HepG2 (cell line): ENCODE measurements at regions not wholly inside any gene's neighbourhood (a gene's known extent, or its start where the extent isn't known, plus 50 kb on each side); places are given as distances from the start of the nearest gene placed in this dataset.

ENCODE experiments used
- ATAC-seq: fragments of 200-7000 bp; cut with Tn5 transposase; 3 replicates; pipeline ENCODE4 v1.9.1; 2020; ENCODE audit warnings: mild to moderate bottlenecking, moderate library complexity
- BruUV-seq: library from RNA; stranded (reverse); fragments of 400-500 nt; replicated peaks from 2 replicates; lab custom pipeline; 2021; lab: Mats Ljungman, UMichigan
- CTCF ChIA-PET: fragments of 300-600 bp; formaldehyde crosslinking; extraction: SDS; loops from one replicate; lab custom pipeline; 2021; ENCODE audit warnings: low total read pairs, inconsistent platforms, low intra/inter-chr PET ratio; lab: Yijun Ruan, JAX
- POLR2A ChIA-PET: fragments of 350-600 bp; sonication (Branson Sonifier 250); formaldehyde crosslinking; loops from one replicate; lab custom pipeline; 2020; ENCODE audit warnings: antibody characterized with exemption, inconsistent platforms; lab: Yijun Ruan, JAX
- DNase-seq: peaks from one replicate; pipeline ENCODE4 v3.0.0-alpha.2; 2015; ENCODE audit warnings: low spot score
- FAIRE-seq: peaks from 3 replicates; lab custom pipeline; 2011; peaks lifted over from hg19 to GRCh38; lab: Jason Lieb, UNC
- H2AFZ ChIP-seq: one replicate; pipeline ENCODE4 v1.6.1; 2011; ENCODE audit warnings: low read length, inconsistent platforms
- H3K27ac ChIP-seq: fragments of 300-600 bp; 3 replicates; pipeline ENCODE4 v1.8.0; 2011; ENCODE audit warnings: mixed run types, mild to moderate bottlenecking, mixed read lengths, low read length, inconsistent platforms; ENCODE audit not compliant: insufficient read depth; ENCODE audit errors: extremely low read length
- H3K27me3 ChIP-seq, 2 experiments: fragments of 200-600 bp in 1 of 2; 2 replicates in 1 of 2; 3 replicates in 1 of 2; pipeline versions ENCODE4 v1.6.0 to v1.8.0; 2011; ENCODE audit warnings: low read length in 2 of 2, mild to moderate bottlenecking in 2 of 2, moderate library complexity in 2 of 2, inconsistent platforms in 1 of 2; ENCODE audit not compliant: insufficient read depth in 2 of 2, control insufficient read depth in 1 of 2
- H3K36me3 ChIP-seq, 2 experiments: fragments of 200-600 bp in 1 of 2; replicated peaks in 1 of 2; 2 replicates in 1 of 2; 3 replicates in 1 of 2; pipeline versions ENCODE4 v1.5.1 to v1.8.0; 2011; ENCODE audit warnings: low read length in 2 of 2, inconsistent platforms in 1 of 2; ENCODE audit not compliant: insufficient read depth in 2 of 2, control insufficient read depth in 1 of 2
- H3K4me1 ChIP-seq: 2 replicates; pipeline ENCODE4 v1.5.1; 2012; ENCODE audit warnings: low read length, inconsistent platforms; ENCODE audit not compliant: insufficient read depth
- H3K4me2 ChIP-seq: 2 replicates; pipeline ENCODE4 v1.6.0; 2011; ENCODE audit warnings: low read depth, low read length, inconsistent platforms
- H3K4me3 ChIP-seq, 3 experiments: fragments of 200-600 bp in 1 of 3; sonication (generic), shearing (Covaris generic) in 1 of 3; replicated peaks in 1 of 3; 2 replicates each; pipeline ENCODE4 v1.5.1; 2011 to 2016; ENCODE audit warnings: low read length in 3 of 3, inconsistent platforms in 2 of 3, low read depth in 2 of 3, mild to moderate bottlenecking in 2 of 3, control low read depth in 1 of 3, mixed read lengths in 1 of 3; ENCODE audit not compliant: insufficient read depth in 1 of 3
- H3K79me2 ChIP-seq: one replicate; pipeline ENCODE4 v1.6.1; 2011; ENCODE audit warnings: low read length, inconsistent platforms; ENCODE audit not compliant: insufficient read depth
- H3K9ac ChIP-seq: 2 replicates; pipeline ENCODE4 v1.6.0; 2011; ENCODE audit warnings: mild to moderate bottlenecking, low read depth, low read length, inconsistent platforms; ENCODE audit not compliant: insufficient read depth
- H3K9me3 ChIP-seq: 2 replicates; pipeline ENCODE4 v1.5.1; 2012; ENCODE audit warnings: mild to moderate bottlenecking, low read length
- H4K20me1 ChIP-seq: 2 replicates; pipeline ENCODE4 v1.6.0; 2011; ENCODE audit warnings: inconsistent platforms, mild to moderate bottlenecking, low read length, moderate library complexity; ENCODE audit not compliant: insufficient read depth
- ADNP ChIP-seq: sonication (generic); formaldehyde crosslinking; IDR thresholded peaks from 2 replicates; pipeline ENCODE4 v1.4.0; 2020; ENCODE audit warnings: missing genetic modification reagents
- CAMTA2 ChIP-seq: sonication (generic); formaldehyde crosslinking; IDR thresholded peaks from 2 replicates; pipeline ENCODE4 v1.4.0; 2020; ENCODE audit warnings: mild to moderate bottlenecking, missing genetic modification reagents, borderline replicate concordance
- CENPX ChIP-seq: sonication (generic); formaldehyde crosslinking; IDR thresholded peaks from 2 replicates; pipeline ENCODE4 v1.9.0; 2021; ENCODE audit warnings: mild to moderate bottlenecking, missing genetic modification reagents, moderate library complexity
- FOXA3 ChIP-seq: IDR thresholded peaks from 2 replicates; pipeline ENCODE4 v1.6.1; 2016; ENCODE audit warnings: missing genetic modification reagents, missing compliant biosample characterization
- GTF3A ChIP-seq: sonication (generic); formaldehyde crosslinking; conservative IDR thresholded peaks from 2 replicates; pipeline ENCODE4 v1.4.0; 2020; ENCODE audit warnings: mild to moderate bottlenecking, missing genetic modification reagents
- POLR2G ChIP-seq: fragments of 200-400 bp; formaldehyde crosslinking; IDR thresholded peaks from 2 replicates; pipeline ENCODE4 v1.6.1; 2018; ENCODE audit warnings: mild to moderate bottlenecking, low read depth, low read length, moderate library complexity
- SALL1 ChIP-seq: sonication (generic); formaldehyde crosslinking; IDR thresholded peaks from 2 replicates; pipeline ENCODE4 v1.8.0; 2022; ENCODE audit warnings: mild to moderate bottlenecking, missing genetic modification reagents
- TEF ChIP-seq: sonication (generic); formaldehyde crosslinking; IDR thresholded peaks from 2 replicates; pipeline ENCODE4 v1.5.0; 2020; ENCODE audit warnings: missing genetic modification reagents
- THRA ChIP-seq: sonication (generic); formaldehyde crosslinking; IDR thresholded peaks from 2 replicates; pipeline ENCODE4 v1.4.0; 2020; ENCODE audit warnings: missing genetic modification reagents, borderline replicate concordance
- ZBTB39 ChIP-seq: sonication (generic); formaldehyde crosslinking; IDR thresholded peaks from 2 replicates; pipeline ENCODE4 v1.5.0; 2020; ENCODE audit warnings: missing genetic modification reagents
- ZMYM2 ChIP-seq: sonication (generic); formaldehyde crosslinking; IDR thresholded peaks from 2 replicates; pipeline ENCODE4 v1.8.0; 2022; ENCODE audit warnings: mild to moderate bottlenecking, missing genetic modification reagents
- ZNF552 ChIP-seq: sonication (generic); formaldehyde crosslinking; IDR thresholded peaks from 2 replicates; pipeline ENCODE4 v1.9.0; 2022; ENCODE audit warnings: missing genetic modification reagents, mild to moderate bottlenecking, borderline replicate concordance
- ZNF660 ChIP-seq: sonication (generic); formaldehyde crosslinking; IDR thresholded peaks from 2 replicates; pipeline ENCODE4 v1.5.1; 2020; ENCODE audit warnings: mild to moderate bottlenecking, low read depth, missing genetic modification reagents, borderline replicate concordance
- ZNF790 ChIP-seq: sonication (generic); formaldehyde crosslinking; IDR thresholded peaks from 2 replicates; pipeline ENCODE4 v1.8.0; 2022; ENCODE audit warnings: missing genetic modification reagents, mild to moderate bottlenecking, borderline replicate concordance
- WGBS: methylation state at CpG from one replicate; pipeline ENCODE4 v1.1.6; 2017; ENCODE audit warnings: low lambda C conversion rate; 5-methylcytosine and 5-hydroxymethylcytosine counted together
- in situ Hi-C: cut with HindIII; loops from 2 replicates; pipeline ENCODE4 v1.10.0; 2017; ENCODE audit warnings: low pct_unique_long_range_greater_than_20kb; ENCODE audit not compliant: extremely low pct_ligation_motif_present
- intact Hi-C: fragments of 100-400 bp; cut with micrococcal nuclease; formaldehyde crosslinking; loops from one replicate; pipeline ENCODE4 v1.10.0; 2022; ENCODE audit not compliant: unreplicated experiment

- intact Hi-C loops (no loop called here), in situ Hi-C loops (no loop called here)
- no peaks in the 10 kb centered on the region for H3K79me2 ChIP-seq
- H3K4me1 ChIP-seq, result no peaks in the 10 kb centered on the region
- H3K27me3 ChIP-seq, result no peaks in the 10 kb centered on the region
- no peak for FAIRE-seq
- no peak overlapping the region for H3K4me3 ChIP-seq
- peaks cover 60% of the 10 kb centered on the region for H3K9me3 ChIP-seq
- no peak overlapping the region for H3K27ac ChIP-seq
- H3K36me3 ChIP-seq, result no peaks in the 10 kb centered on the region
- no peak for DNase-seq
- CTCF ChIA-PET, result no interaction called here
- no peak for ATAC-seq
- H3K9ac ChIP-seq, result no peak overlapping the region
- H4K20me1 ChIP-seq, result no peaks in the 10 kb centered on the region
- TF ChIP-seq THRA (no peak), CENPX (CRISPR knock-in tag) (no peak), TEF (no peak), SALL1 (CRISPR knock-in tag) (no peak), ZNF790 (CRISPR knock-in tag) (no peak), FOXA3 (CRISPR knock-in tag) (no peak), ZNF660 (CRISPR knock-in tag) (no peak), POLR2G (no peak), ZMYM2 (no peak), CAMTA2 (CRISPR knock-in tag) (no peak), ADNP (CRISPR knock-in tag) (no peak), ZNF552 (CRISPR knock-in tag) (no peak), ZBTB39 (no peak), GTF3A (CRISPR knock-in tag) (no peak)
- POLR2A ChIA-PET, result no interaction called here
- WGBS, result 36% methylated on average over 2 of the region's 2 CpGs
- no peak overlapping the region for H2AFZ ChIP-seq
- H3K4me2 ChIP-seq, result no peak overlapping the region
- BruUV-seq, result no TSS peak
Measured at GRCh38 chr7:125877246-125877645, 947.6 kb upstream of the POT1 start.
